Astrocyte (in vitro differentiated cells and primary cell): ENCODE measurements at regions not wholly inside any gene's neighbourhood (a gene's known extent, or its start where the extent isn't known, plus 50 kb on each side); places are given as distances from the start of the nearest gene placed in this dataset.

Experiments
- DNase-seq: peaks from one replicate; pipeline ENCODE4 v3.0.0-alpha.2; 2010; ENCODE audit warnings: low read depth
- FAIRE-seq: peaks from 2 replicates; lab custom pipeline; 2011; peaks lifted over from hg19 to GRCh38; lab: Jason Lieb, UNC
- H2AFZ ChIP-seq: 2 replicates; pipeline ENCODE4 v1.6.0; 2012; ENCODE audit warnings: low read depth, low read length, inconsistent platforms
- H3K27ac ChIP-seq: 2 replicates; pipeline ENCODE4 v1.5.1; 2011; ENCODE audit warnings: low read depth, low read length, inconsistent platforms
- H3K27me3 ChIP-seq: 2 replicates; pipeline ENCODE4 v1.6.0; 2011; ENCODE audit warnings: low read length, inconsistent platforms; ENCODE audit not compliant: insufficient read depth
- H3K36me3 ChIP-seq: 2 replicates; pipeline ENCODE4 v1.5.1; 2011; ENCODE audit warnings: low read length, inconsistent platforms; ENCODE audit not compliant: insufficient read depth
- H3K4me1 ChIP-seq: 2 replicates; pipeline ENCODE4 v1.5.1; 2011; ENCODE audit warnings: low read length, inconsistent platforms; ENCODE audit not compliant: insufficient read depth
- H3K4me2 ChIP-seq: 2 replicates; pipeline ENCODE4 v1.6.0; 2012; ENCODE audit warnings: low read length, inconsistent platforms
- H3K4me3 ChIP-seq: 2 replicates; pipeline ENCODE4 v1.5.1; 2011; ENCODE audit warnings: low read depth, mild to moderate bottlenecking, low read length, inconsistent platforms; ENCODE audit not compliant: insufficient read depth
- H3K79me2 ChIP-seq: 2 replicates; pipeline ENCODE4 v1.6.0; 2012; ENCODE audit warnings: mild to moderate bottlenecking, low read length, inconsistent platforms; ENCODE audit not compliant: insufficient read depth
- H3K9ac ChIP-seq: 2 replicates; pipeline ENCODE4 v1.6.0; 2012; ENCODE audit warnings: mild to moderate bottlenecking, low read length, inconsistent platforms
- H3K9me3 ChIP-seq: 2 replicates; pipeline ENCODE4 v1.5.1; 2012; ENCODE audit warnings: low read depth, mild to moderate bottlenecking, low read length, inconsistent platforms; ENCODE audit not compliant: insufficient read depth
- H4K20me1 ChIP-seq: 2 replicates; pipeline ENCODE4 v1.6.0; 2012; ENCODE audit warnings: low read length, inconsistent platforms; ENCODE audit not compliant: insufficient read depth
- H3K27ac Mint-ChIP-seq: one replicate; pipeline ENCODE4 v1.8.0; 2021; ENCODE audit warnings: mild to moderate bottlenecking, mixed read lengths; ENCODE audit not compliant: unreplicated experiment
- H3K27me3 Mint-ChIP-seq: one replicate; pipeline ENCODE4 v1.8.0; 2021; ENCODE audit warnings: low read depth, mixed read lengths; ENCODE audit not compliant: unreplicated experiment
- H3K36me3 Mint-ChIP-seq: one replicate; pipeline ENCODE4 v1.8.0; 2021; ENCODE audit warnings: low read depth, mixed read lengths; ENCODE audit not compliant: unreplicated experiment
- H3K4me1 Mint-ChIP-seq: one replicate; pipeline ENCODE4 v1.8.0; 2021; ENCODE audit warnings: low read depth, mixed read lengths; ENCODE audit not compliant: unreplicated experiment
- H3K4me3 Mint-ChIP-seq: one replicate; pipeline ENCODE4 v1.8.0; 2021; ENCODE audit warnings: mild to moderate bottlenecking, moderate library complexity, mixed read lengths; ENCODE audit not compliant: unreplicated experiment
- H3K9me3 Mint-ChIP-seq: one replicate; pipeline ENCODE4 v1.8.0; 2021; ENCODE audit warnings: mild to moderate bottlenecking, mixed read lengths; ENCODE audit not compliant: unreplicated experiment
- EZH2 ChIP-seq: IDR thresholded peaks from 2 replicates; pipeline ENCODE4 v1.6.1; 2012; ENCODE audit warnings: mild to moderate bottlenecking, low read length, inconsistent platforms; ENCODE audit not compliant: insufficient read depth
- TF ChIP-seq, protein P1 (sequence below): IDR thresholded peaks from 2 replicates; pipeline ENCODE4 v1.5.1; 2011; ENCODE audit warnings: low read depth, mild to moderate bottlenecking, inconsistent platforms, low read length, moderate library complexity; ENCODE audit not compliant: insufficient read depth

- no peaks in the 10 kb centered on the region for H3K9me3 ChIP-seq
- no peak for DNase-seq
- H3K27me3 ChIP-seq = no peaks in the 10 kb centered on the region
- H2AFZ ChIP-seq = no peak overlapping the region
- no peak overlapping the region for H3K4me2 ChIP-seq
- no peaks in the 10 kb centered on the region for H3K36me3 ChIP-seq
- no peaks in the 10 kb centered on the region for H3K9me3 Mint-ChIP-seq
- no peak overlapping the region for H3K4me3 Mint-ChIP-seq
- no peaks in the 10 kb centered on the region for H4K20me1 ChIP-seq
- H3K27ac ChIP-seq = no peak overlapping the region
- TF ChIP-seq EZH2 = no peak
- TF ChIP-seq, protein P1, sequence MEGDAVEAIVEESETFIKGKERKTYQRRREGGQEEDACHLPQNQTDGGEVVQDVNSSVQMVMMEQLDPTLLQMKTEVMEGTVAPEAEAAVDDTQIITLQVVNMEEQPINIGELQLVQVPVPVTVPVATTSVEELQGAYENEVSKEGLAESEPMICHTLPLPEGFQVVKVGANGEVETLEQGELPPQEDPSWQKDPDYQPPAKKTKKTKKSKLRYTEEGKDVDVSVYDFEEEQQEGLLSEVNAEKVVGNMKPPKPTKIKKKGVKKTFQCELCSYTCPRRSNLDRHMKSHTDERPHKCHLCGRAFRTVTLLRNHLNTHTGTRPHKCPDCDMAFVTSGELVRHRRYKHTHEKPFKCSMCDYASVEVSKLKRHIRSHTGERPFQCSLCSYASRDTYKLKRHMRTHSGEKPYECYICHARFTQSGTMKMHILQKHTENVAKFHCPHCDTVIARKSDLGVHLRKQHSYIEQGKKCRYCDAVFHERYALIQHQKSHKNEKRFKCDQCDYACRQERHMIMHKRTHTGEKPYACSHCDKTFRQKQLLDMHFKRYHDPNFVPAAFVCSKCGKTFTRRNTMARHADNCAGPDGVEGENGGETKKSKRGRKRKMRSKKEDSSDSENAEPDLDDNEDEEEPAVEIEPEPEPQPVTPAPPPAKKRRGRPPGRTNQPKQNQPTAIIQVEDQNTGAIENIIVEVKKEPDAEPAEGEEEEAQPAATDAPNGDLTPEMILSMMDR = no peak
- H3K27me3 Mint-ChIP-seq = no peaks in the 10 kb centered on the region
- no peak overlapping the region for H3K4me3 ChIP-seq
- no peaks in the 10 kb centered on the region for H3K4me1 ChIP-seq
- no peaks in the 10 kb centered on the region for H3K36me3 Mint-ChIP-seq
- no peak for FAIRE-seq
- no peaks in the 10 kb centered on the region for H3K79me2 ChIP-seq
- H3K27ac Mint-ChIP-seq = no peak overlapping the region
- H3K4me1 Mint-ChIP-seq = no peaks in the 10 kb centered on the region
- H3K9ac ChIP-seq = no peak overlapping the region
Observed at GRCh38 chr10:52906046-52906445, 133.5 kb upstream of the MBL2 start.

GRCh38 chr10:52903397-52903938, 130.9 kb upstream of the MBL2 start:
- Histone ChIP-seq H3K36me3 (no peaks in the 10 kb centered on the region), H3K27me3 (no peaks in the 10 kb centered on the region), H3K4me2 (no peak overlapping the region), H3K4me3 (no peak overlapping the region), H3K27ac (no peak overlapping the region), H3K4me1 (no peaks in the 10 kb centered on the region), H3K9ac (no peak overlapping the region), H4K20me1 (no peaks in the 10 kb centered on the region), H3K9me3 (no peaks in the 10 kb centered on the region), H2AFZ (no peak overlapping the region), H3K79me2 (no peaks in the 10 kb centered on the region)
- FAIRE-seq (peak; percentile 32), DNase-seq (no peak)
- no peak for TF ChIP-seq EZH2
- TF ChIP-seq, protein P1 = no peak
- Mint-ChIP-seq H3K4me1 (no peaks in the 10 kb centered on the region), H3K27ac (no peak overlapping the region), H3K27me3 (no peaks in the 10 kb centered on the region), H3K36me3 (no peaks in the 10 kb centered on the region), H3K9me3 (no peaks in the 10 kb centered on the region), H3K4me3 (no peak overlapping the region)

GRCh38 chr10:52900593-52900992, 128.0 kb upstream of the MBL2 start:
- H3K27ac ChIP-seq = no peak overlapping the region
- no peak overlapping the region for H3K4me3 ChIP-seq
- H4K20me1 ChIP-seq = no peaks in the 10 kb centered on the region
- no peak overlapping the region for H3K4me2 ChIP-seq
- no peaks in the 10 kb centered on the region for H3K4me1 ChIP-seq
- FAIRE-seq = no peak
- H3K27ac Mint-ChIP-seq = no peak overlapping the region
- H3K9me3 Mint-ChIP-seq = no peaks in the 10 kb centered on the region
- no peak overlapping the region for H3K9ac ChIP-seq
- TF ChIP-seq, protein P1 = no peak
- TF ChIP-seq EZH2 = no peak
- H3K9me3 ChIP-seq = no peaks in the 10 kb centered on the region
- no peaks in the 10 kb centered on the region for H3K27me3 ChIP-seq
- no peaks in the 10 kb centered on the region for H3K36me3 ChIP-seq
- H3K36me3 Mint-ChIP-seq = no peaks in the 10 kb centered on the region
- H3K79me2 ChIP-seq = no peaks in the 10 kb centered on the region
- no peaks in the 10 kb centered on the region for H3K4me1 Mint-ChIP-seq
- no peak for DNase-seq
- no peak overlapping the region for H3K4me3 Mint-ChIP-seq
- H3K27me3 Mint-ChIP-seq = no peaks in the 10 kb centered on the region
- H2AFZ ChIP-seq = no peak overlapping the region
